DOHH2 (cell line): ENCODE measurements at regions not wholly inside any gene's neighbourhood (a gene's known extent, or its start where the extent isn't known, plus 50 kb on each side); places are given as distances from the start of the nearest gene placed in this dataset.

Experiments
- CTCF ChIP-seq: fragments of 200-600 bp; sonication (generic); IDR thresholded peaks from one replicate; pipeline ENCODE4 v1.5.1; 2014; ENCODE audit warnings: antibody characterized with exemption, mild to moderate bottlenecking, low read depth, low read length; ENCODE audit not compliant: poor library complexity, severe bottlenecking
- EZH2phosphoT487 ChIP-seq: fragments of 200-600 bp; sonication (generic); IDR thresholded peaks from 2 replicates; pipeline ENCODE4 v1.6.1; 2017; ENCODE audit warnings: borderline replicate concordance, mild to moderate bottlenecking, antibody characterized with exemption, low read length, moderate library complexity, mixed read lengths

DNA sequence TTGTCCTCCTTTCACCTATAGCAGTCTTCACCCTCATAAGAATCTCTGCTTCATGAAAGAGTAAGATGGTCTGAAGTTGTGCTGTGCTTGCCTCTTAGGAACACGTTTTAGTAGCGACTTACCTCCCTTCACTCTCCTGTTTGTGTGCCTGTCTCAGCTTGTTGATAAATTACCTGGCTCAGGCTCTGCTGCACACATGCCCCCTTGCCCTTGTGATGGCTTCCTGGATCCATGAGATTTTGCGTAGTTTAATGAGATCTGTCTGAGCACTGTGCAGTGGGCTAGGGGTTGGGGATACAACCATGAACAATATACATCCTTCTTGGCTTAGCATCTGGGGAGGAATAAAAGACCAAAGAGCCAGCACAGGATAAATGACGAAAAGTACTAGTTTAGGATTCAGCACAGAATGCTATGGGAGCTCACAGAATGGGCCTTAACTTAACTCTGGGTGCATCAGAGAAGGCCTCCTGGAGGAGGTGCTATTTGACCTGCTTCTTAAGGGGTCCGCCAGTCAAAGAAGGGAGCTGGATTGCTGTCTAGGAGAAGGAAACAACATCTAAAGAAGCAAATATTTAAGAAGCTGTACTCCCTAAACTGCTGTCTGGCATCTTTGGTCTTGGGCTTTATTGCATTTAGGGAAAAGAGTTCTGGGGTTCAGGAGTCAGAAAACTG lies 175.7 kb upstream of the PLXNA2 start:
- TF ChIP-seq EZH2phosphoT487, result no peak
- TF ChIP-seq CTCF, result no peak
